ENCODE measurements at regions not wholly inside any gene's neighbourhood (a gene's known extent, or its start where the extent isn't known, plus 50 kb on each side); places are given as distances from the start of the nearest gene placed in this dataset.

DNA sequence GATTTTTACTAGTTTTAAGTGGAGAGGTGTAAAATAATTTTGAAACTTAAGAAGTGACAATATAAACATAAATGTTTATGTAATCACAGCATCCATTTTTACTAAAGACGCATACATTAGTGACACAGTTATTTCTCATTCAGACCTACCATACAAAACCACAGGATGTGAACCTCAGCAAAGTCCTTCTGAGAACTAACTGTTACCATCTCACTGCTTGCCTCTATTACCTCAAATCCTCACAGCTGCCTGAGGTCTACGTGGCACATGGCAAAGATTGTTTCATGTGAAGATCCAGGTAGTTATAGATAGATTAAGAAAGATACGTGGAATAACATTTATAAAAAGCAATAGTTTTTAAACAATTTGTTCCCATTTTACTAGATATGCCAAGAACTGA is 189.0 kb downstream of the SLITRK2 start:
- TF ChIP-seq, protein P1, sequence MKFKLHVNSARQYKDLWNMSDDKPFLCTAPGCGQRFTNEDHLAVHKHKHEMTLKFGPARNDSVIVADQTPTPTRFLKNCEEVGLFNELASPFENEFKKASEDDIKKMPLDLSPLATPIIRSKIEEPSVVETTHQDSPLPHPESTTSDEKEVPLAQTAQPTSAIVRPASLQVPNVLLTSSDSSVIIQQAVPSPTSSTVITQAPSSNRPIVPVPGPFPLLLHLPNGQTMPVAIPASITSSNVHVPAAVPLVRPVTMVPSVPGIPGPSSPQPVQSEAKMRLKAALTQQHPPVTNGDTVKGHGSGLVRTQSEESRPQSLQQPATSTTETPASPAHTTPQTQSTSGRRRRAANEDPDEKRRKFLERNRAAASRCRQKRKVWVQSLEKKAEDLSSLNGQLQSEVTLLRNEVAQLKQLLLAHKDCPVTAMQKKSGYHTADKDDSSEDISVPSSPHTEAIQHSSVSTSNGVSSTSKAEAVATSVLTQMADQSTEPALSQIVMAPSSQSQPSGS (IDR thresholded peaks at IDR 0.05; ENCODE audit: low read length), result no peak
- TF ChIP-seq TCF7 (IDR thresholded peaks at IDR 0.05; ENCODE audit: borderline replicate concordance) (no peak), CHD4 (IDR thresholded peaks at IDR 0.05) (no peak), HDGF (IDR thresholded peaks at IDR 0.05) (no peak), EZH2 (IDR thresholded peaks at IDR 0.05; ENCODE audit: borderline replicate concordance, control insufficient read depth, low read depth, low read length) (no peak), KDM1A (IDR thresholded peaks at IDR 0.05; ENCODE audit: borderline replicate concordance) (no peak), ZNF24 (IDR thresholded peaks at IDR 0.05) (no peak), HDAC6 (IDR thresholded peaks at IDR 0.05; ENCODE audit: unreplicated experiment) (no peak), SREBF2 (IDR thresholded peaks at IDR 0.05; ENCODE audit: low read length) (no peak)
- TF ChIP-seq, protein P2, sequence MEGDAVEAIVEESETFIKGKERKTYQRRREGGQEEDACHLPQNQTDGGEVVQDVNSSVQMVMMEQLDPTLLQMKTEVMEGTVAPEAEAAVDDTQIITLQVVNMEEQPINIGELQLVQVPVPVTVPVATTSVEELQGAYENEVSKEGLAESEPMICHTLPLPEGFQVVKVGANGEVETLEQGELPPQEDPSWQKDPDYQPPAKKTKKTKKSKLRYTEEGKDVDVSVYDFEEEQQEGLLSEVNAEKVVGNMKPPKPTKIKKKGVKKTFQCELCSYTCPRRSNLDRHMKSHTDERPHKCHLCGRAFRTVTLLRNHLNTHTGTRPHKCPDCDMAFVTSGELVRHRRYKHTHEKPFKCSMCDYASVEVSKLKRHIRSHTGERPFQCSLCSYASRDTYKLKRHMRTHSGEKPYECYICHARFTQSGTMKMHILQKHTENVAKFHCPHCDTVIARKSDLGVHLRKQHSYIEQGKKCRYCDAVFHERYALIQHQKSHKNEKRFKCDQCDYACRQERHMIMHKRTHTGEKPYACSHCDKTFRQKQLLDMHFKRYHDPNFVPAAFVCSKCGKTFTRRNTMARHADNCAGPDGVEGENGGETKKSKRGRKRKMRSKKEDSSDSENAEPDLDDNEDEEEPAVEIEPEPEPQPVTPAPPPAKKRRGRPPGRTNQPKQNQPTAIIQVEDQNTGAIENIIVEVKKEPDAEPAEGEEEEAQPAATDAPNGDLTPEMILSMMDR (IDR thresholded peaks at IDR 0.05 in 2 of 3, conservative IDR thresholded peaks at IDR 0.05 in 1 of 3; ENCODE audit: control insufficient read depth in 2 of 3, extremely low read depth in 1 of 3, insufficient read depth in 1 of 3, low read depth in 3 of 3, low read length in 3 of 3), result no peak
- TF ChIP-seq, protein P3, sequence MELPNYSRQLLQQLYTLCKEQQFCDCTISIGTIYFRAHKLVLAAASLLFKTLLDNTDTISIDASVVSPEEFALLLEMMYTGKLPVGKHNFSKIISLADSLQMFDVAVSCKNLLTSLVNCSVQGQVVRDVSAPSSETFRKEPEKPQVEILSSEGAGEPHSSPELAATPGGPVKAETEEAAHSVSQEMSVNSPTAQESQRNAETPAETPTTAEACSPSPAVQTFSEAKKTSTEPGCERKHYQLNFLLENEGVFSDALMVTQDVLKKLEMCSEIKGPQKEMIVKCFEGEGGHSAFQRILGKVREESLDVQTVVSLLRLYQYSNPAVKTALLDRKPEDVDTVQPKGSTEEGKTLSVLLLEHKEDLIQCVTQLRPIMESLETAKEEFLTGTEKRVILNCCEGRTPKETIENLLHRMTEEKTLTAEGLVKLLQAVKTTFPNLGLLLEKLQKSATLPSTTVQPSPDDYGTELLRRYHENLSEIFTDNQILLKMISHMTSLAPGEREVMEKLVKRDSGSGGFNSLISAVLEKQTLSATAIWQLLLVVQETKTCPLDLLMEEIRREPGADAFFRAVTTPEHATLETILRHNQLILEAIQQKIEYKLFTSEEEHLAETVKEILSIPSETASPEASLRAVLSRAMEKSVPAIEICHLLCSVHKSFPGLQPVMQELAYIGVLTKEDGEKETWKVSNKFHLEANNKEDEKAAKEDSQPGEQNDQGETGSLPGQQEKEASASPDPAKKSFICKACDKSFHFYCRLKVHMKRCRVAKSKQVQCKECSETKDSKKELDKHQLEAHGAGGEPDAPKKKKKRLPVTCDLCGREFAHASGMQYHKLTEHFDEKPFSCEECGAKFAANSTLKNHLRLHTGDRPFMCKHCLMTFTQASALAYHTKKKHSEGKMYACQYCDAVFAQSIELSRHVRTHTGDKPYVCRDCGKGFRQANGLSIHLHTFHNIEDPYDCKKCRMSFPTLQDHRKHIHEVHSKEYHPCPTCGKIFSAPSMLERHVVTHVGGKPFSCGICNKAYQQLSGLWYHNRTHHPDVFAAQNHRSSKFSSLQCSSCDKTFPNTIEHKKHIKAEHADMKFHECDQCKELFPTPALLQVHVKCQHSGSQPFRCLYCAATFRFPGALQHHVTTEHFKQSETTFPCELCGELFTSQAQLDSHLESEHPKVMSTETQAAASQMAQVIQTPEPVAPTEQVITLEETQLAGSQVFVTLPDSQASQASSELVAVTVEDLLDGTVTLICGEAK (IDR thresholded peaks at IDR 0.05; ENCODE audit: borderline replicate concordance), result no peak
- TF ChIP-seq, protein P4, sequence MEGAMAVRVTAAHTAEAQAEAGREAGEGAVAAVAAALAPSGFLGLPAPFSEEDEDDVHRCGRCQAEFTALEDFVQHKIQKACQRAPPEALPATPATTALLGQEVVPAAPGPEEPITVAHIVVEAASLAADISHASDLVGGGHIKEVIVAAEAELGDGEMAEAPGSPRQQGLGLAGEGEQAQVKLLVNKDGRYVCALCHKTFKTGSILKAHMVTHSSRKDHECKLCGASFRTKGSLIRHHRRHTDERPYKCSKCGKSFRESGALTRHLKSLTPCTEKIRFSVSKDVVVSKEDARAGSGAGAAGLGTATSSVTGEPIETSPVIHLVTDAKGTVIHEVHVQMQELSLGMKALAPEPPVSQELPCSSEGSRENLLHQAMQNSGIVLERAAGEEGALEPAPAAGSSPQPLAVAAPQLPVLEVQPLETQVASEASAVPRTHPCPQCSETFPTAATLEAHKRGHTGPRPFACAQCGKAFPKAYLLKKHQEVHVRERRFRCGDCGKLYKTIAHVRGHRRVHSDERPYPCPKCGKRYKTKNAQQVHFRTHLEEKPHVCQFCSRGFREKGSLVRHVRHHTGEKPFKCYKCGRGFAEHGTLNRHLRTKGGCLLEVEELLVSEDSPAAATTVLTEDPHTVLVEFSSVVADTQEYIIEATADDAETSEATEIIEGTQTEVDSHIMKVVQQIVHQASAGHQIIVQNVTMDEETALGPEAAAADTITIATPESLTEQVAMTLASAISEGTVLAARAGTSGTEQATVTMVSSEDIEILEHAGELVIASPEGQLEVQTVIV (IDR thresholded peaks at IDR 0.05; ENCODE audit: borderline replicate concordance, partially characterized antibody), result no peak
- TF ChIP-seq, protein P5, sequence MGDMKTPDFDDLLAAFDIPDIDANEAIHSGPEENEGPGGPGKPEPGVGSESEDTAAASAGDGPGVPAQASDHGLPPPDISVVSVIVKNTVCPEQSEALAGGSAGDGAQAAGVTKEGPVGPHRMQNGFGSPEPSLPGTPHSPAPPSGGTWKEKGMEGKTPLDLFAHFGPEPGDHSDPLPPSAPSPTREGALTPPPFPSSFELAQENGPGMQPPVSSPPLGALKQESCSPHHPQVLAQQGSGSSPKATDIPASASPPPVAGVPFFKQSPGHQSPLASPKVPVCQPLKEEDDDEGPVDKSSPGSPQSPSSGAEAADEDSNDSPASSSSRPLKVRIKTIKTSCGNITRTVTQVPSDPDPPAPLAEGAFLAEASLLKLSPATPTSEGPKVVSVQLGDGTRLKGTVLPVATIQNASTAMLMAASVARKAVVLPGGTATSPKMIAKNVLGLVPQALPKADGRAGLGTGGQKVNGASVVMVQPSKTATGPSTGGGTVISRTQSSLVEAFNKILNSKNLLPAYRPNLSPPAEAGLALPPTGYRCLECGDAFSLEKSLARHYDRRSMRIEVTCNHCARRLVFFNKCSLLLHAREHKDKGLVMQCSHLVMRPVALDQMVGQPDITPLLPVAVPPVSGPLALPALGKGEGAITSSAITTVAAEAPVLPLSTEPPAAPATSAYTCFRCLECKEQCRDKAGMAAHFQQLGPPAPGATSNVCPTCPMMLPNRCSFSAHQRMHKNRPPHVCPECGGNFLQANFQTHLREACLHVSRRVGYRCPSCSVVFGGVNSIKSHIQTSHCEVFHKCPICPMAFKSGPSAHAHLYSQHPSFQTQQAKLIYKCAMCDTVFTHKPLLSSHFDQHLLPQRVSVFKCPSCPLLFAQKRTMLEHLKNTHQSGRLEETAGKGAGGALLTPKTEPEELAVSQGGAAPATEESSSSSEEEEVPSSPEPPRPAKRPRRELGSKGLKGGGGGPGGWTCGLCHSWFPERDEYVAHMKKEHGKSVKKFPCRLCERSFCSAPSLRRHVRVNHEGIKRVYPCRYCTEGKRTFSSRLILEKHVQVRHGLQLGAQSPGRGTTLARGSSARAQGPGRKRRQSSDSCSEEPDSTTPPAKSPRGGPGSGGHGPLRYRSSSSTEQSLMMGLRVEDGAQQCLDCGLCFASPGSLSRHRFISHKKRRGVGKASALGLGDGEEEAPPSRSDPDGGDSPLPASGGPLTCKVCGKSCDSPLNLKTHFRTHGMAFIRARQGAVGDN (IDR thresholded peaks at IDR 0.05), result no peak
